Mammary epithelial cell (primary cell): ENCODE measurements at regions not wholly inside any gene's neighbourhood (a gene's known extent, or its start where the extent isn't known, plus 50 kb on each side); places are given as distances from the start of the nearest gene placed in this dataset.

Experiments
- EZH2 ChIP-seq: IDR thresholded peaks from 2 replicates; pipeline ENCODE4 v1.6.1; 2012; ENCODE audit warnings: low read length, inconsistent platforms, borderline replicate concordance
- TF ChIP-seq, protein P1 (sequence below), 2 donors: IDR thresholded peaks in 1 of 2; conservative IDR thresholded peaks in 1 of 2; 2 replicates each; pipeline ENCODE4 v1.5.1; 2011 to 2012; ENCODE audit warnings: inconsistent platforms in 2 of 2, low read length in 2 of 2, mild to moderate bottlenecking in 2 of 2, control low read depth in 1 of 2, low read depth in 1 of 2; ENCODE audit not compliant: insufficient read depth in 1 of 2; ENCODE audit errors: extremely low read depth in 1 of 2

DNA sequence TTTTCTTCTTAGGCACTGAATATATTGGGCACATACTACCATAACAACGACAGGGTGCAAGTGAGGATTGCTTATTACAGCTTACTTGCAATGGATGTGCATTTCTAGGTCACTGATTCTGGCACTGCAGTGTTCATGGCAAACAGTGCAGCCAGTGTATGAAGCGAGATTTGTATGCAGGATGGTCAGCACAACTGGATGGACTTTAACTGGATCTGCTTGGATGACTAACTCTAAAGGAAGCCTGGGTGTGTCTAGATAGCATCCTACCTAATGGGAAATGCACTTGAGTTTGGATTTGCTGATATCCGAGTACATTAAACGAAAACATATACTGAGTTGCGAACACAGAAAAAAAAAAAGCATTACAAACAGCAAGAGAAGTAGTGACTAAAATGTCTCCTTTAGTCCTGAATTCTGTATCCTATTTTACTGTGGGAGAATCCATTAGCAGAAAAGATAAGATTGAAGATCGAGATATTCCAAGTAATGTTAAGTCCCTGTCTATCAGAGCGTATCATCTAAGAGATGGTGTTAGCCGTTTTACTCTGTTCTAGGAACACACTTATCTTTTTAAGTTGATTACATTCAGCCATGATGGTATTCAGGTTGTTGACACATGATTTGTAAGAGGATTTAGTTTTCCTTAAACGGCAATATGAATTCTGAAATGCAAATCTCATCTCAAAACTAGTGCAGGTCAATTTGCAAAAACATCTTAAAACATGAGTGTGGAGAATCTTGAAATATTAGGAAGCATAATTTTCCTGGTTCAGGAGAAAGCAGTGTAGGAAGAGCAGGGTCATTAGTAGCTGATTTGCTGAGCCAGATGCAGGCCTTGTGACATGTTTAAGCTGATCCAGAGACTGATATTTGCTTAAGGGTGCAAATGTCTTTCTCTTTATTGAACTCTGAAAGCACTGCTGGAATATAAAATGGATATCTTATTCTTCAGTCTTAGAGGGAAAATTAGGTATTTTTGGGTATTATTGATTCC is 142.6 kb upstream of the CPHXL start:
- TF ChIP-seq, protein P1, sequence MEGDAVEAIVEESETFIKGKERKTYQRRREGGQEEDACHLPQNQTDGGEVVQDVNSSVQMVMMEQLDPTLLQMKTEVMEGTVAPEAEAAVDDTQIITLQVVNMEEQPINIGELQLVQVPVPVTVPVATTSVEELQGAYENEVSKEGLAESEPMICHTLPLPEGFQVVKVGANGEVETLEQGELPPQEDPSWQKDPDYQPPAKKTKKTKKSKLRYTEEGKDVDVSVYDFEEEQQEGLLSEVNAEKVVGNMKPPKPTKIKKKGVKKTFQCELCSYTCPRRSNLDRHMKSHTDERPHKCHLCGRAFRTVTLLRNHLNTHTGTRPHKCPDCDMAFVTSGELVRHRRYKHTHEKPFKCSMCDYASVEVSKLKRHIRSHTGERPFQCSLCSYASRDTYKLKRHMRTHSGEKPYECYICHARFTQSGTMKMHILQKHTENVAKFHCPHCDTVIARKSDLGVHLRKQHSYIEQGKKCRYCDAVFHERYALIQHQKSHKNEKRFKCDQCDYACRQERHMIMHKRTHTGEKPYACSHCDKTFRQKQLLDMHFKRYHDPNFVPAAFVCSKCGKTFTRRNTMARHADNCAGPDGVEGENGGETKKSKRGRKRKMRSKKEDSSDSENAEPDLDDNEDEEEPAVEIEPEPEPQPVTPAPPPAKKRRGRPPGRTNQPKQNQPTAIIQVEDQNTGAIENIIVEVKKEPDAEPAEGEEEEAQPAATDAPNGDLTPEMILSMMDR (conservative IDR thresholded peaks at IDR 0.05 in 1 of 2, IDR thresholded peaks at IDR 0.05 in 1 of 2; ENCODE audit: extremely low read depth in 1 of 2, insufficient read depth in 1 of 2, low read depth in 1 of 2, low read length in 2 of 2) = no peak
- TF ChIP-seq EZH2 = no peak
